Omental fat pad (tissue), 3 donors: ENCODE measurements at regions not wholly inside any gene's neighbourhood (a gene's known extent, or its start where the extent isn't known, plus 50 kb on each side); places are given as distances from the start of the nearest gene placed in this dataset.

Experiments used
- ATAC-seq: fragments of 150-250 bp; one replicate; pipeline ENCODE4 v1.9.1; 2016; ENCODE audit warnings: mild to moderate bottlenecking, moderate library complexity; ENCODE audit not compliant: low FRiP score
- DNase-seq: peaks from one replicate; pipeline ENCODE4 v3.0.0-alpha.2; 2019; ENCODE audit warnings: low spot score
- TF ChIP-seq, protein P1 (sequence below), 3 donors: fragments of 450-650 bp; IDR thresholded peaks; one replicate each; pipeline ENCODE4 v1.5.1; 2016 to 2017; ENCODE audit warnings: antibody characterized with exemption in 3 of 3, mild to moderate bottlenecking in 3 of 3, moderate library complexity in 2 of 3

DNA sequence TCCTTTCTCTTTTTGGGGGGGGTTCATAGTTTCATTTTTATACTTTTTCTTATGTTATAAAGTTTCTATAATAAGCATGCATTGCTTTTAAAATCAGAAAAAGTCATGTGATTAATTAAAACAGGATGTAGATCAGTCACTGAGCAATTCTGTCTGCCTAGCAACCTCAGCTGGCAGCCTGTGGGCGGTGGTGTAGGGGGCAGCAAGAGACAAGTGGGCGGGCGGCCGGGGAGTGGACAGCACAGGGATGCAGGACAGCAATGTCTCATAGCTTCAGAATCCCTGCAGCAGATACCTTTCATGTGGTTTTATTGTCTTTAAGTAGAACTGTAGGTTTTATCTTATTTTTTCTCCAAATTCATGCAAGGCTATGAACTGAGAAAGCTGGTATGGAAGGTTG lies 101.9 kb upstream of the S1PR3 start:
- TF ChIP-seq, protein P1, sequence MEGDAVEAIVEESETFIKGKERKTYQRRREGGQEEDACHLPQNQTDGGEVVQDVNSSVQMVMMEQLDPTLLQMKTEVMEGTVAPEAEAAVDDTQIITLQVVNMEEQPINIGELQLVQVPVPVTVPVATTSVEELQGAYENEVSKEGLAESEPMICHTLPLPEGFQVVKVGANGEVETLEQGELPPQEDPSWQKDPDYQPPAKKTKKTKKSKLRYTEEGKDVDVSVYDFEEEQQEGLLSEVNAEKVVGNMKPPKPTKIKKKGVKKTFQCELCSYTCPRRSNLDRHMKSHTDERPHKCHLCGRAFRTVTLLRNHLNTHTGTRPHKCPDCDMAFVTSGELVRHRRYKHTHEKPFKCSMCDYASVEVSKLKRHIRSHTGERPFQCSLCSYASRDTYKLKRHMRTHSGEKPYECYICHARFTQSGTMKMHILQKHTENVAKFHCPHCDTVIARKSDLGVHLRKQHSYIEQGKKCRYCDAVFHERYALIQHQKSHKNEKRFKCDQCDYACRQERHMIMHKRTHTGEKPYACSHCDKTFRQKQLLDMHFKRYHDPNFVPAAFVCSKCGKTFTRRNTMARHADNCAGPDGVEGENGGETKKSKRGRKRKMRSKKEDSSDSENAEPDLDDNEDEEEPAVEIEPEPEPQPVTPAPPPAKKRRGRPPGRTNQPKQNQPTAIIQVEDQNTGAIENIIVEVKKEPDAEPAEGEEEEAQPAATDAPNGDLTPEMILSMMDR (IDR thresholded peaks at IDR 0.05): no peak
- DNase-seq: no peak
- no peak for ATAC-seq

DNA sequence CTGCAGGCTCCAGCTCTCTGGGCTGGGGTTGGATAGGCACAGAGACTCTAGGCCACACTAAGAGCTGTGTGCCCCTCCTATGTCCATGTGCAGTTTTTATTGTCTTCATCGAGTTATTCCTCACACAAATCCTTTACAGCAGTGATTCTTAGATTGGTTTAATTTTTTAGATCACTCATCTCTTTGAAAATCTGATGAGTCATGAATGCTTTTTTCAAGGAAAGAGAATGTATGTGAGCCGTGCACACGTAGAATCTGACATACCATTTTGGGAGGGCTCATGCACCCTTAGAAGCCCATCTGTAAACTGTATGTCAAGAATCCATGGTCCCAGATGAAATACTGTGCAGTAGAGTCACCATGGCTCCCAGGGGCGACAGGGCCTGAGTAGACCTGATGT lies 100.7 kb upstream of the S1PR3 start:
- DNase-seq: no peak
- no peak for ATAC-seq
- TF ChIP-seq, protein P1 (IDR thresholded peaks at IDR 0.05): no peak

DNA sequence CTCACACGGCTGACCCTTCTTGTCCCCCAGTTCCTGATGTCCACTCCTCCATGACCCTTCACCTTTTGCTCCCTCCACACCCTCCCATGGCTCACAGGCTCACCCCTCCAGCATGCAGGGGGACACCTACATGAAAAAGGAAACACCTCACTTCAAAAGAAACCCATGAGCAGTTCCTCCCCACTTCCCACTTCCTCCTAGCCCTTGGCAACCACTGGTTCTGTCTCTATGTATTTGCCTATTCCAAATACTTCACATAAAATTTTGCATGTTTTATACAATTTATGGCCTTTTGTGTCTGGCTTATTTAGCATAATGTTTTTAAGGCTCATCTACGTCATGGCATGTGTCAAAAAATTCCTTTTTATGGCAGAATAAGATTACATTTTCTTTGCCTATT lies 100.2 kb upstream of the S1PR3 start:
- TF ChIP-seq, protein P1 (IDR thresholded peaks at IDR 0.05): no peak
- ATAC-seq: no peak

DNA sequence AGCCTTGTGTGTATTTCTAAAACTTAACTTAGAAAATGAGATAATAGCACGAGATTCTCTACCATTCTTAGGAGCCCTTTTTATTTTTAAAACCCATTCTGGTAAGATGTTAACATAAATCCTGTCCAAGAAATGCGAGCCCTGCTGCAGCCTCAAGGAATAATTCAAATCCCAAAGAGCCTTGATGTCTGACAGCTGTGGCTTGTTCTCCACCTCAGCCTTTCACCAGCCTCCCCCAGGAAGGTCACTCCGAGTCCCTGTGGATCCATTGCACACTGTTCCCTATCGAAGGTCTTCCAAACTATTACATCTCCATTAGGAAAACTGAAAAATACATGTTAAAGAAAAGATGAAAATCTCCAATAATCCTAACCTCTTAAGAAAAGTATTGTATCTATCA lies 98.5 kb upstream of the S1PR3 start:
- DNase-seq (no peak), ATAC-seq (no peak)
- TF ChIP-seq, protein P1 (IDR thresholded peaks at IDR 0.05): no peak

More for the DNA sequence above, 100.2 kb upstream of the S1PR3 start:
- DNase-seq: no peak

DNA sequence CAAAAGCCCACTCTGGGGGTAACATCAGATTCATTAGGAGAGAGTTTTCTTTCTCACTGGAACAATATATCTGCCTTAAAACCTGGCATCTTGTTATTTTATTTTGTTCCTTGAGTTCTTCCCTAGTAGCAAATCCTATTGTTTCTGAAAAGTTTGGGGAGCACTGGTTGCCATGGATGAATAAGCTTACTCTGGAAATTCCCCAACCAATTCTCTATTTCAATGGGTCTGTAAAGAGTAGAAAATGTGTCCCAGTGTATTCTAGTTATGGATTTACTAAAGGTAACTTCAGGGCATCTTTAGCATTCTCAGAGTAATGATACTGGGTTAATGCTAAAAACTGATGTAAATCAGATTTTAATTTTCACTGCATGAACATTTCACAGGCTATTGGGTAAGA lies 94.2 kb upstream of the S1PR3 start:
- no peak for ATAC-seq

DNA sequence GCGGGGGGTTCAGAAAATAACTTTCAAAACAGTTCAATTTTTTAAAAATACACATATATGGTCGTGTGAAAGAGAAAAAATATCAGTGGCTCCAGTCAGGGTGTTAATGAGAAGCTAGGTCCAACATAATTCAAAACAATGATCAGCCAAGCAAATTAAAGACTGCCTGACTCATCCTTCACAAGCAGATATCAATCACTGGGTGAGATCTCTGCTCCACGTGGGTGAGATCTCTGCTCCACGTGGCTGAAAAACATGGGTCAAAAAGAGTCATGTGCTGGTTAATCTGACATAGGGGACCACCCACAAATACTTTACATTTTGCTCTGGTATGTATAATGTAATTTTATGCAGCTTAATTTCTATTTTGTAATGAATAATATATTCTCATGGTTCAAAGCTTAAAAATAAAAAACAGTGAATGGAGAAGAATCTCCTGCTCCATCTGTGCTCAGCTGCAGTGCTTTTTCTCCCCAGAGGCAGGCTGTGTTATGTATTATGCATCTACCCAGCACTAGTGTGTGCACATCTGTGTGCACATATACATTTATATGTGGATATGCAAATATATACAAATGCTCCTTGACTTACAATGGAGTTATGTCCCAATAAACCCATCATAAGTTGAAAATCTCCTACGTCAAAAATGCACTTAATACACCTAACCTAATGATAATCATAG lies 93.1 kb upstream of the S1PR3 start:
- TF ChIP-seq, protein P1 (IDR thresholded peaks at IDR 0.05): no peak
- DNase-seq: no peak
- no peak for ATAC-seq

More for the DNA sequence above, 94.2 kb upstream of the S1PR3 start:
- TF ChIP-seq, protein P1 (IDR thresholded peaks at IDR 0.05): no peak
- DNase-seq: no peak

DNA sequence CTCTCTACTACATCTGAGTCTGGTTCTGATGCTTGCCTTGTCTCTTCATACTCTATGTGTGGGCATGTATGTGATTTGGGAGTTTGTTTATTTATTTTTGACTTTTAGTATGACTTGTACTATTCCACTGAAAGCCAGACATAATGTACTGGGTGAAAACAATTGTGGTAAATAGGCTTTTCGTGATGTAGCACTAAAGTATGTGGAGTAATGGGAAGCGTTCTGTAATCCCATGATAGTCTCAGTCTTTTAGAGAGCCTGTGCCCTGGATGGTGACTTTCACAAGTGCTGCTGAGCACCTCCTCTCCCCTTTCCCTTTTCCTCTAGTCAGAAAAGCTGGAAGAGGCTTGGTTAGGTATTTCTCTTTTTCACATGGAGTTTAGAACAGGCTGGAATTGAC lies 85.8 kb upstream of the S1PR3 start:
- no peak for DNase-seq
- TF ChIP-seq, protein P1 (IDR thresholded peaks at IDR 0.05): no peak
- ATAC-seq: no peak
